Astrocyte of the spinal cord (primary cell): ENCODE measurements at regions not wholly inside any gene's neighbourhood (a gene's known extent, or its start where the extent isn't known, plus 50 kb on each side); places are given as distances from the start of the nearest gene placed in this dataset.

ENCODE experiments used
- DNase-seq: peaks from one replicate; pipeline ENCODE4 v3.0.0; 2011; ENCODE audit warnings: low read depth, low spot score
- H3K4me3 ChIP-seq: 2 replicates; pipeline ENCODE4 v1.5.1; 2011; ENCODE audit warnings: low read depth, mild to moderate bottlenecking, low read length, moderate library complexity
- in situ Hi-C: cut with HindIII; loops from 2 replicates; pipeline ENCODE4 v1.10.0; 2017; ENCODE audit warnings: low sequenced_read_pairs
- TF ChIP-seq, protein P1 (sequence below): IDR thresholded peaks from 2 replicates; pipeline ENCODE4 v1.5.1; 2012; ENCODE audit warnings: low read depth, mild to moderate bottlenecking, low read length, inconsistent platforms

DNA sequence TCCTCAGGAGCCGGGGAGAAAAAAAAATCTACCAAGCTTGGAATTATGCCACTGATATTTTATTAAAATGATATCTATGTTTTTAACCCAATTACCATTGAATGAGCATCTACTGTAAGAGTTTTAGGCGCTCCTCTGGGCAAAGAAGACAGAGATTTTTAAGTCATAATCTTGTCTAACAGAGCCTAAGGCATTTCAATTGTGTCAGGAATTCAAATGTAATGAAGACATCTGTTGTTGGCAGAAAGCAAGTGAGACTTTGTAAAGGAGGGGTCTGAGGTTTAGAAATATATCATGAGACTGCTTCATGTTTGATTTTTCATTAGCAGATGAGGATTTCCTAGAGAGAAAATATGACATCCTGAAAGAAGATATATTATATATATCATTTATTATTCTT lies 1158.1 kb downstream of the FSTL5 start:
- H3K4me3 ChIP-seq, result no peak overlapping the region
- in situ Hi-C loops, result no loop called here
- no peak for DNase-seq
- TF ChIP-seq, protein P1, sequence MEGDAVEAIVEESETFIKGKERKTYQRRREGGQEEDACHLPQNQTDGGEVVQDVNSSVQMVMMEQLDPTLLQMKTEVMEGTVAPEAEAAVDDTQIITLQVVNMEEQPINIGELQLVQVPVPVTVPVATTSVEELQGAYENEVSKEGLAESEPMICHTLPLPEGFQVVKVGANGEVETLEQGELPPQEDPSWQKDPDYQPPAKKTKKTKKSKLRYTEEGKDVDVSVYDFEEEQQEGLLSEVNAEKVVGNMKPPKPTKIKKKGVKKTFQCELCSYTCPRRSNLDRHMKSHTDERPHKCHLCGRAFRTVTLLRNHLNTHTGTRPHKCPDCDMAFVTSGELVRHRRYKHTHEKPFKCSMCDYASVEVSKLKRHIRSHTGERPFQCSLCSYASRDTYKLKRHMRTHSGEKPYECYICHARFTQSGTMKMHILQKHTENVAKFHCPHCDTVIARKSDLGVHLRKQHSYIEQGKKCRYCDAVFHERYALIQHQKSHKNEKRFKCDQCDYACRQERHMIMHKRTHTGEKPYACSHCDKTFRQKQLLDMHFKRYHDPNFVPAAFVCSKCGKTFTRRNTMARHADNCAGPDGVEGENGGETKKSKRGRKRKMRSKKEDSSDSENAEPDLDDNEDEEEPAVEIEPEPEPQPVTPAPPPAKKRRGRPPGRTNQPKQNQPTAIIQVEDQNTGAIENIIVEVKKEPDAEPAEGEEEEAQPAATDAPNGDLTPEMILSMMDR, result no peak

DNA sequence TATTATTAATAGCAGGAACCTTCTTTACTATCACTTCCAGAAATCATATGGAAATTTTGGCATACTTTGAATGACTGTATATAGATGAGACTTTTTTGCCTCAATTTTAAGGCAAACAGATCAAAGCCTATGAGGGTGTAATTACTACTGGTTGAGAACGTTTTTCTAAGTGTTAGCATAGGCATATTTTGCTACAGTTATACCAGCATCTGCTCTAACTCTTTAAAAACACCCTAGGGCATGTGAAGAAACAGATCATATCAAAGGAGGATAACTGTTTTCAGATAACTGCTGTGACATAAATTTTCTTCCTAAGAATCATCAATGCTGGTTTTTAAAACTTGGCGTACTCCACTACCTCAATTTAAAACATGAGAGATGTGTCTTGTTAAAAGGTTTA lies 1155.3 kb downstream of the FSTL5 start:
- in situ Hi-C loops, result no loop called here
- DNase-seq, result no peak
- TF ChIP-seq, protein P1, result no peak
- H3K4me3 ChIP-seq, result no peak overlapping the region

DNA sequence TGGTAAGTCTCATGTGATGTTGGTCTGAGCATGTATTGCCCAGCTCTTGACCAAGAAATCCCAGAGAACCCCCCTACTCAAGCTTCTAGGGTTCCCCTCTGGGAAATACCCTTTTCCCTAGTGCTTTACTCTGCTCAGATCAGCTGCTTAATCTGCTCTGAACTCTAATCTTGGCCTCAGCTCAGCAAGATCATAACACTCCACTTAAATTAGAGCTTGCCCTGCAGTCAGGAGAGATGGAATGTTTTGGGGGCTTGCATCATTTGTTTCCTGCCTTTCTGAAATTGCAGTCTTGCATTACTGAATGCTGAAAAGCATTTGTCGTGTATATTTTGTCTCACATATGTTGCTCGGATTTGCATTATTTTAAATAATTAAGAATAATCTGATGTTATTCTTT lies 1153.6 kb downstream of the FSTL5 start:
- in situ Hi-C loops, result no loop called here
- TF ChIP-seq, protein P1, result no peak

More for the DNA sequence above, 1153.6 kb downstream of the FSTL5 start:
- DNase-seq, result no peak
- no peak overlapping the region for H3K4me3 ChIP-seq
